ENCODE measurements at regions not wholly inside any gene's neighbourhood (a gene's known extent, or its start where the extent isn't known, plus 50 kb on each side); places are given as distances from the start of the nearest gene placed in this dataset.
A peak's percentile ranks its signal among the peaks of the same experiment; 100 is the strongest.
"Not testable (repeated sequence)": the region's sequence is repeated elsewhere in the genome, so short reads cannot be mapped to it uniquely, and the experiment has no call there.

- H3K27ac ChIP-seq (ENCODE audit: low read length); H3K4me3 ChIP-seq (ENCODE audit: low read length); H3K27me3 ChIP-seq (ENCODE audit: control insufficient read depth, insufficient read depth); H3K4me1 ChIP-seq (ENCODE audit: control insufficient read depth, insufficient read depth, low read length); intact Hi-C loops (cut with DNase I); H3K9me3 ChIP-seq (ENCODE audit: control insufficient read depth, low read length); DNase-seq: not testable (repeated sequence)
- peak in 1 of 2 donors; percentile 59 for ATAC-seq
- no CpG with 5 or more reads among the region's 1 CpG for WGBS
Observed at GRCh38 chrY:26306630-26307385, 684.9 kb downstream of the CDY1 start.

DNA sequence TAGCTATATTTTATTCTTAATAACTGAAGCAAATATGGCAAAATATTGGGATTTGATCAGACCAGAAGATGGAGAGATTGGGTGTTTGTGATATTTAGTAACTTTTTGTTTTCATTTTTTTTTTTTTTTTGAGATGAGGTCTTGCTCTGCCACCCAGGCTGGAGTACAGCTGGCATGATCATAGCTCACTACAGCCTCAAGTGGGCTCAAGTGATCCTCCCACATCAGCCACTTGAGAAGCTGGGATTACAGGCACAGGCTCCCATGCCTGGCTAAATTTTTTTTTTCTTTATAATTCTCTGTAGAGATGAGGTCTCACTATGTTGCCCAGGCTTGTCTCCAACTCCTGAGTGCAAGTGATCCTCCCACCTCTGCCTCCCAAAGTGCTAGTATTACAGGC, 686.4 kb downstream of the CDY1 start:
- DNase-seq; H3K27me3 ChIP-seq (ENCODE audit: control insufficient read depth, insufficient read depth); H3K27ac ChIP-seq (ENCODE audit: low read length); H3K4me1 ChIP-seq (ENCODE audit: control insufficient read depth, insufficient read depth, low read length); intact Hi-C loops (cut with DNase I); H3K9me3 ChIP-seq (ENCODE audit: control insufficient read depth, low read length); H3K4me3 ChIP-seq (ENCODE audit: low read length): not testable (repeated sequence)
- ATAC-seq = peak in 1 of 2 donors; percentile 56

- H3K27ac ChIP-seq (ENCODE audit: low read length); DNase-seq; H3K27me3 ChIP-seq (ENCODE audit: control insufficient read depth, insufficient read depth); ATAC-seq; H3K4me1 ChIP-seq (ENCODE audit: control insufficient read depth, insufficient read depth, low read length); intact Hi-C loops (cut with DNase I); H3K9me3 ChIP-seq (ENCODE audit: control insufficient read depth, low read length); H3K4me3 ChIP-seq (ENCODE audit: low read length): not testable (repeated sequence)
- 38% methylated on average over 2 of the region's 2 CpGs for WGBS
Observed at GRCh38 chrY:26315065-26315464, 693.1 kb downstream of the CDY1 start.

DNA sequence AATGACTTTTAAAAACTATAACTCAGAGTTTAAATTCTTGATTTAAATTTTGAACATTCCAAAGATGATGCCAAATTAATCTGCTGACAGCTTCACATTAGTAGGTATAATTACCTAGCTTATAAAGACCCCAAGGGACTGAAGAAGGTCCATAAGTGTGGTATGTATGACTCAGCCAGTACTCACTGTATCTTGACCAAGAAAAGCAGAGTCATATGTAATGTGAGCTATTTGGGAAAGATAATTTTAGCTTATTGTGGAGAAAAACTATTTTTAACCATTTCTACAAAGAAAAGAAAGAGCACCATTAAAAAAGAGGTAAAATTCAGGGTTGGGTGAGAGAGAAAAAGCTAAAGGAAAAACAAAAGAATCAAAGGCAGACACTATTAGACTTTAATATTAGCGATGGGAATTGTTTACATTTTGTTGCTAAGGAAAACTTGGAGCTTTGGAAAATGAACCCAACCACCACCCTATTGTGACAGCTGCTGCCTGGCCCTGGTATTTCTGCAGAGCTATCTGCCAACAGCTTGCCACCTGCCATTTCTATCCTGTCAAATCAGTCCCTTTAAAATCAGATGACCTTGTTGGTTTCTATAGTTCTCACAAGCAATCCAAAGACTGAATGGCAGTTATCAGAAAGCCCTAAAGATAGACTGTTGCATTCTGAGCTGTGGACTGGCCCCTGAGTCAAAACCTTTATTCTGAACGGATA, 697.7 kb downstream of the CDY1 start:
- H3K27me3 ChIP-seq (ENCODE audit: control insufficient read depth, insufficient read depth); H3K27ac ChIP-seq (ENCODE audit: low read length); ATAC-seq; intact Hi-C loops (cut with DNase I); DNase-seq; H3K4me1 ChIP-seq (ENCODE audit: control insufficient read depth, insufficient read depth, low read length); H3K9me3 ChIP-seq (ENCODE audit: control insufficient read depth, low read length); H3K4me3 ChIP-seq (ENCODE audit: low read length): not testable (repeated sequence)
- 17% methylated on average over 2 of the region's 2 CpGs for WGBS

DNA sequence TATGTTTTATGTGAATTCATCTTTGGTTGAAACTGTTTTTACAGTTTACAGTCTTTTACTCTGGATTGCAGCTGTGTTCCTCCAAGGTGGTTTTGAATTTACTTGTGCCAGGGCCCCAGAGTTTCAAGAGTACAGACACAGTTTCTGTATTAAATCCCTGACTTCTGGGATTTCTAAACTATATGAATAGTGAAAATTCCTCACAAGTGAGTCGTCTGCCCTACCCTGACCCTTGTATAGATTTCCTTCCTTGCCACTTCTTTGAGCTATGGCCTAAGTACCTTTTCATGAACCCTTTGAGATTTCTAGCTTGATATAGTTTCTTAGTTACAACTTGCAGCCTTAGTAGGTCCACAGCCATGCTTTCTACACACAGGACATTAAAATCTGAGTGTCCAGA, 700.8 kb downstream of the CDY1 start:
- DNase-seq; H3K9me3 ChIP-seq (ENCODE audit: control insufficient read depth, low read length); H3K4me3 ChIP-seq (ENCODE audit: low read length); intact Hi-C loops (cut with DNase I); H3K4me1 ChIP-seq (ENCODE audit: control insufficient read depth, insufficient read depth, low read length); ATAC-seq; H3K27me3 ChIP-seq (ENCODE audit: control insufficient read depth, insufficient read depth); H3K27ac ChIP-seq (ENCODE audit: low read length): not testable (repeated sequence)
- WGBS = 23% methylated on average over 1 of the region's 1 CpG

DNA sequence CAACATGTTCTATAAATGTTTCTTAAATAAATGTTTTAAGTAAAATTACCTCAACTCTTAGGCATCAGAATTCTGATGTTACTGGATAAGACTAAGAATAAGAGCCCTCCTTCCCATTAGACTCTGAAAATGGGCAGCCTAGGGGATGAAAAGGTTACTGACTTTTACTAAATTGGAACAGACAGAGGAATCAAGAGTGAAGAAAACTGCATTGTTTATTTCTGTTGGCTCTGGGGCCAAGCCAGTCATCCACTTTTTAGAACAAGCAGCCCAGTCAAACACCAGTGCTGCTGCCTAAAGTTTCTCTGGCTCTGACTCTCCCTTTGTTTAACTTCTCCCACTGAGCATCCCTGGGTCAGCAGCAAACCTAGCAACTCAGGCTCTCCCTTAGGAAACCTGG, 731.0 kb downstream of the CDY1 start:
- H3K4me1 ChIP-seq (ENCODE audit: control insufficient read depth, insufficient read depth, low read length); intact Hi-C loops (cut with DNase I); DNase-seq; H3K27me3 ChIP-seq (ENCODE audit: control insufficient read depth, insufficient read depth); H3K9me3 ChIP-seq (ENCODE audit: control insufficient read depth, low read length); H3K27ac ChIP-seq (ENCODE audit: low read length); ATAC-seq; H3K4me3 ChIP-seq (ENCODE audit: low read length): not testable (repeated sequence)

- Histone ChIP-seq H3K4me3 (ENCODE audit: low read length) (no peak overlapping the region), H3K4me1 (ENCODE audit: control insufficient read depth, insufficient read depth, low read length) (no peaks in the 10 kb centered on the region), H3K27ac (ENCODE audit: low read length) (no peak overlapping the region), H3K9me3 (ENCODE audit: control insufficient read depth, low read length) (no peaks in the 10 kb centered on the region), H3K27me3 (ENCODE audit: control insufficient read depth, insufficient read depth) (no peaks in the 10 kb centered on the region)
- ATAC-seq = no peak
- DNase-seq = no peak
- intact Hi-C loops (cut with DNase I) = no loop called here
- WGBS = 67% methylated on average over 1 of the region's 1 CpG
Observed at GRCh38 chrY:26354191-26354590, 732.3 kb downstream of the CDY1 start.

GRCh38 chrY:26359869-26360268, 738.0 kb downstream of the CDY1 start:
- peak in 1 of 2 donors; percentile 36 for ATAC-seq
- H3K9me3 ChIP-seq (ENCODE audit: control insufficient read depth, low read length); DNase-seq; H3K4me3 ChIP-seq (ENCODE audit: low read length); H3K4me1 ChIP-seq (ENCODE audit: control insufficient read depth, insufficient read depth, low read length); H3K27ac ChIP-seq (ENCODE audit: low read length); H3K27me3 ChIP-seq (ENCODE audit: control insufficient read depth, insufficient read depth); intact Hi-C loops (cut with DNase I): not testable (repeated sequence)
- 33% methylated on average over 5 of the region's 5 CpGs for WGBS

- DNase-seq; H3K4me1 ChIP-seq (ENCODE audit: control insufficient read depth, insufficient read depth, low read length); intact Hi-C loops (cut with DNase I); H3K27me3 ChIP-seq (ENCODE audit: control insufficient read depth, insufficient read depth); H3K9me3 ChIP-seq (ENCODE audit: control insufficient read depth, low read length); H3K4me3 ChIP-seq (ENCODE audit: low read length); H3K27ac ChIP-seq (ENCODE audit: low read length): not testable (repeated sequence)
- ATAC-seq = peak in 1 of 2 donors; percentile 45
- 88% methylated on average over 1 of the region's 1 CpG for whole genome bisulfite sequencing
Observed at GRCh38 chrY:26360472-26360871, 738.6 kb downstream of the CDY1 start.

DNA sequence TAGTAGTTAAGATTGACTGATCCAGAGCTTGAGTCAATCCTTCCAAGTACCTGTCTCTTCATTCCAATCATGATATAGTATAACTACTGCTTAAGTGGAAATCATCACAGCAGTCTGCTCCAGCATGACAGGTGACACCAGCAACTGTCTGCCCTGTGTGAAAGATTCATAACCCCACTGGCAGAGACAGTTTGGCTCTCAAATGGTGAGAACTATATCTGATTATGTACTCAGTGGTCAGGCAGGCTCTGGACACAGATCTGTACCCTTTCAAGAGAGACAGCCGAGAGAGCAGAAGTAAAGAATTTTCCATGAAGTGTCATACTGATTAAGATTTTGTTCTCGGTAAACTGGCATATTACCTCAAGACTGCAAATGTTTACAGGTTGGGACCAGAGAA, 741.5 kb downstream of the CDY1 start:
- peak in 1 of 2 donors; percentile 68 for ATAC-seq
- DNase-seq; intact Hi-C loops (cut with DNase I); H3K27me3 ChIP-seq (ENCODE audit: control insufficient read depth, insufficient read depth); H3K4me1 ChIP-seq (ENCODE audit: control insufficient read depth, insufficient read depth, low read length); H3K4me3 ChIP-seq (ENCODE audit: low read length); H3K9me3 ChIP-seq (ENCODE audit: control insufficient read depth, low read length); H3K27ac ChIP-seq (ENCODE audit: low read length): not testable (repeated sequence)
- WGBS = 63% methylated on average over 2 of the region's 2 CpGs

DNA sequence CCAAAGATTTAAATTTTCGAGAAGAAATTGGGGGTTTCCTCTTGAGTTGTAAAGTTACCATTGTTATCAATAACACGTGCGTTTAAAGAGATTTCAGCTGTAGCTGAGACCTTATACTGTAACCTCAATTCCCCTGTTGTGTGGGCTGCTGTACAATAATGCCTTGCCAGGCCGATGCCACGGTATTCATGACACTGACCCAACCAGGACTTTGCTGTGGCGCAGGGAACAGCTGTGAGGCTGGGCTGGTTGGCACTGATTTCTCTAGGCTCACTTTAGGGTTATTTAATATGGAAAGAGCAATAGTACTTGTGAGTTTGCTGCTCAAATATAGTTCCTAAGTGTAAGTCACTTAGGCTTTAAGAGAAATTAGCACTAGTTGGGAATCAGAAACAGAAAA, 744.2 kb downstream of the CDY1 start:
- H3K4me1 ChIP-seq (ENCODE audit: control insufficient read depth, insufficient read depth, low read length); intact Hi-C loops (cut with DNase I); DNase-seq; H3K4me3 ChIP-seq (ENCODE audit: low read length); H3K27ac ChIP-seq (ENCODE audit: low read length); H3K9me3 ChIP-seq (ENCODE audit: control insufficient read depth, low read length); H3K27me3 ChIP-seq (ENCODE audit: control insufficient read depth, insufficient read depth); ATAC-seq: not testable (repeated sequence)
- WGBS = 51% methylated on average over 6 of the region's 6 CpGs

All from right cardiac atrium (tissue), 5 donors.